Karpas-422 (cell line): ENCODE measurements at regions not wholly inside any gene's neighbourhood (a gene's known extent, or its start where the extent isn't known, plus 50 kb on each side); places are given as distances from the start of the nearest gene placed in this dataset.

Experiments used
- DNase-seq: peaks from one replicate; pipeline ENCODE4 v3.0.0-alpha.2; 2015
- H2AFZ ChIP-seq: fragments of 200-600 bp; sonication (generic); 2 replicates; pipeline ENCODE4 v1.6.1; 2014; ENCODE audit warnings: antibody characterized with exemption, low read length, mixed read lengths
- H3K27ac ChIP-seq: fragments of 200-600 bp; sonication (generic); 2 replicates; pipeline ENCODE4 v1.5.1; 2014; ENCODE audit warnings: mild to moderate bottlenecking, low read length, moderate library complexity
- H3K27me3 ChIP-seq: fragments of 200-600 bp; sonication (generic); 2 replicates; pipeline ENCODE4 v1.6.1; 2014; ENCODE audit warnings: low read length, mixed read lengths
- H3K36me3 ChIP-seq: fragments of 200-600 bp; sonication (generic); 2 replicates; pipeline ENCODE4 v1.6.1; 2014; ENCODE audit warnings: low read length, mixed read lengths; ENCODE audit not compliant: insufficient read depth
- H3K4me1 ChIP-seq: fragments of 200-600 bp; sonication (generic); 2 replicates; pipeline ENCODE4 v1.6.1; 2014; ENCODE audit warnings: mild to moderate bottlenecking, low read length, mixed read lengths
- H3K4me2 ChIP-seq: fragments of 200-600 bp; sonication (generic); 2 replicates; pipeline ENCODE4 v1.6.1; 2014; ENCODE audit warnings: low read length, low read depth, mild to moderate bottlenecking; ENCODE audit not compliant: poor library complexity, severe bottlenecking
- H3K4me3 ChIP-seq: fragments of 200-600 bp; sonication (generic); 2 replicates; pipeline ENCODE4 v1.5.1; 2014; ENCODE audit warnings: mild to moderate bottlenecking, antibody characterized with exemption, low read length, mixed read lengths
- H3K79me2 ChIP-seq: fragments of 200-600 bp; sonication (generic); 2 replicates; pipeline ENCODE4 v1.6.1; 2014; ENCODE audit warnings: mild to moderate bottlenecking, low read length, mixed read lengths
- H3K9ac ChIP-seq: fragments of 200-600 bp; sonication (generic); 2 replicates; pipeline ENCODE4 v1.6.0; 2014; ENCODE audit warnings: low read length
- H3K9me2 ChIP-seq: fragments of 200-600 bp; sonication (generic), shearing (Covaris generic); replicated peaks from 2 replicates; pipeline ENCODE4 v1.6.0; 2014; ENCODE audit warnings: mild to moderate bottlenecking, low read length, moderate library complexity; ENCODE audit not compliant: insufficient read depth
- H3K9me3 ChIP-seq: fragments of 300-700, 200-600 bp; sonication (generic); 2 replicates; pipeline ENCODE4 v1.6.1; 2014; ENCODE audit warnings: low read length, mixed read lengths
- H4K20me1 ChIP-seq: fragments of 200-600 bp; sonication (generic); 2 replicates; pipeline ENCODE4 v1.6.1; 2014; ENCODE audit warnings: mild to moderate bottlenecking, antibody characterized with exemption, low read length, low read depth; ENCODE audit not compliant: insufficient read depth

- Histone ChIP-seq H3K9me2 (no peaks in the 10 kb centered on the region), H3K4me3 (no peak overlapping the region), H3K9ac (no peak overlapping the region), H3K36me3 (no peaks in the 10 kb centered on the region), H3K27me3 (0 out of 2 replicates have a peak, but pooled peaks cover 3% of the 10 kb centered on the region), H4K20me1 (no peaks in the 10 kb centered on the region), H2AFZ (no peak overlapping the region), H3K4me1 (no peaks in the 10 kb centered on the region), H3K9me3 (peaks cover 3% of the 10 kb centered on the region; the same call in 1 of the 2 replicates), H3K4me2 (no peak overlapping the region), H3K79me2 (no peaks in the 10 kb centered on the region), H3K27ac (no peak overlapping the region)
- DNase-seq: no peak
Measured at GRCh38 chr1:8176279-8176678, 141.6 kb upstream of the SLC45A1 start.

GRCh38 chr1:8174807-8175206, 143.1 kb upstream of the SLC45A1 start:
- no peaks in the 10 kb centered on the region for H3K79me2 ChIP-seq
- H3K4me2 ChIP-seq: no peak overlapping the region
- H3K9me3 ChIP-seq: peaks cover 3% of the 10 kb centered on the region; the same call in 1 of the 2 replicates
- H2AFZ ChIP-seq: no peak overlapping the region
- H3K4me3 ChIP-seq: no peak overlapping the region
- no peak overlapping the region for H3K9ac ChIP-seq
- H3K36me3 ChIP-seq: no peaks in the 10 kb centered on the region
- no peaks in the 10 kb centered on the region for H3K4me1 ChIP-seq
- H3K27me3 ChIP-seq: 0 out of 2 replicates have a peak, but pooled peaks cover 3% of the 10 kb centered on the region
- H3K9me2 ChIP-seq: no peaks in the 10 kb centered on the region
- H3K27ac ChIP-seq: no peak overlapping the region
- no peak for DNase-seq
- H4K20me1 ChIP-seq: no peaks in the 10 kb centered on the region

GRCh38 chr1:8171751-8172464, 145.8 kb upstream of the ERRFI1 start:
- Histone ChIP-seq H3K9ac (no peak overlapping the region), H3K9me2 (no peaks in the 10 kb centered on the region), H3K27me3 (no peaks in the 10 kb centered on the region), H3K4me3 (no peak overlapping the region), H3K27ac (no peak overlapping the region), H3K9me3 (no peaks in the 10 kb centered on the region), H3K4me1 (no peaks in the 10 kb centered on the region), H2AFZ (no peak overlapping the region), H3K4me2 (no peak overlapping the region), H4K20me1 (no peaks in the 10 kb centered on the region), H3K79me2 (no peaks in the 10 kb centered on the region), H3K36me3 (no peaks in the 10 kb centered on the region)
- DNase-seq: no peak

- H2AFZ ChIP-seq: no peak overlapping the region
- H3K4me2 ChIP-seq: no peak overlapping the region
- no peaks in the 10 kb centered on the region for H3K79me2 ChIP-seq
- no peaks in the 10 kb centered on the region for H3K9me3 ChIP-seq
- no peaks in the 10 kb centered on the region for H3K9me2 ChIP-seq
- H4K20me1 ChIP-seq: no peaks in the 10 kb centered on the region
- no peaks in the 10 kb centered on the region for H3K4me1 ChIP-seq
- H3K36me3 ChIP-seq: no peaks in the 10 kb centered on the region
- no peaks in the 10 kb centered on the region for H3K27me3 ChIP-seq
- H3K9ac ChIP-seq: no peak overlapping the region
- no peak overlapping the region for H3K4me3 ChIP-seq
- H3K27ac ChIP-seq: no peak overlapping the region
- no peak for DNase-seq
Measured at GRCh38 chr1:8170059-8170835, 144.1 kb upstream of the ERRFI1 start.

GRCh38 chr1:8169364-8170058, 143.4 kb upstream of the ERRFI1 start:
- no peaks in the 10 kb centered on the region for H3K9me2 ChIP-seq
- no peaks in the 10 kb centered on the region for H3K9me3 ChIP-seq
- no peaks in the 10 kb centered on the region for H3K36me3 ChIP-seq
- no peak overlapping the region for H2AFZ ChIP-seq
- H3K27ac ChIP-seq: no peak overlapping the region
- H3K4me3 ChIP-seq: no peak overlapping the region
- H3K79me2 ChIP-seq: no peaks in the 10 kb centered on the region
- H3K9ac ChIP-seq: no peak overlapping the region
- no peak overlapping the region for H3K4me2 ChIP-seq
- DNase-seq: no peak
- no peaks in the 10 kb centered on the region for H3K27me3 ChIP-seq
- no peaks in the 10 kb centered on the region for H3K4me1 ChIP-seq
- no peaks in the 10 kb centered on the region for H4K20me1 ChIP-seq

- Histone ChIP-seq H3K27ac (no peak overlapping the region), H3K79me2 (no peaks in the 10 kb centered on the region), H3K9me2 (no peaks in the 10 kb centered on the region), H3K9me3 (no peaks in the 10 kb centered on the region), H3K4me3 (no peak overlapping the region), H3K27me3 (no peaks in the 10 kb centered on the region), H3K36me3 (no peaks in the 10 kb centered on the region), H3K9ac (no peak overlapping the region), H2AFZ (no peak overlapping the region), H3K4me2 (no peak overlapping the region), H3K4me1 (no peaks in the 10 kb centered on the region), H4K20me1 (no peaks in the 10 kb centered on the region)
- no peak for DNase-seq
Measured at GRCh38 chr1:8167936-8168335, 141.8 kb upstream of the ERRFI1 start.

- H3K27ac ChIP-seq: no peak overlapping the region
- no peak overlapping the region for H2AFZ ChIP-seq
- H3K4me3 ChIP-seq: no peak overlapping the region
- no peak overlapping the region for H3K4me2 ChIP-seq
- H4K20me1 ChIP-seq: no peaks in the 10 kb centered on the region
- no peaks in the 10 kb centered on the region for H3K9me2 ChIP-seq
- no peak overlapping the region for H3K9ac ChIP-seq
- no peaks in the 10 kb centered on the region for H3K4me1 ChIP-seq
- no peaks in the 10 kb centered on the region for H3K36me3 ChIP-seq
- H3K79me2 ChIP-seq: no peaks in the 10 kb centered on the region
- no peaks in the 10 kb centered on the region for H3K27me3 ChIP-seq
- DNase-seq: no peak
- no peaks in the 10 kb centered on the region for H3K9me3 ChIP-seq
Measured at GRCh38 chr1:8166406-8166805, 140.3 kb upstream of the ERRFI1 start.
